ENCODE measurements at regions not wholly inside any gene's neighbourhood (a gene's known extent, or its start where the extent isn't known, plus 50 kb on each side); places are given as distances from the start of the nearest gene placed in this dataset.

DNA sequence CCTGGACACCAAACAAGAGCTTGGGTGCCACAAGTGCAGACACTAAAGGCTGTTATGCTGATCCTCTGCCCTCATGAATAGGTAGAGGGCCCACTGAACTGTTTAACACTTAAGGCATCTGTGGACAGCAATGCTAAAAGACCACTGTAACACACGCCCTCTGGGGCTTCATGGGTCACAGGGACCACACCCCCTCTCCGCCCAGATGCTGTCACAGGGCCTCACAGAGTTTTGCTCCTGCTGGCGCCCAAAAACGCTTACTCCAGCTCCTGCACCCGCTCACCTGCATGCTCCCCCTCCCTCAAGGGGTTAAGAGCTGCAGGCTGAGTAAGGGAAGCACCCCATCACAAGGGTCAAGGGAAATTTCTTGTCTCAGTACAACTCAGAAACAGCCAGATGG lies 141.8 kb upstream of the NUDT4 start:
- TF ChIP-seq, protein P1, sequence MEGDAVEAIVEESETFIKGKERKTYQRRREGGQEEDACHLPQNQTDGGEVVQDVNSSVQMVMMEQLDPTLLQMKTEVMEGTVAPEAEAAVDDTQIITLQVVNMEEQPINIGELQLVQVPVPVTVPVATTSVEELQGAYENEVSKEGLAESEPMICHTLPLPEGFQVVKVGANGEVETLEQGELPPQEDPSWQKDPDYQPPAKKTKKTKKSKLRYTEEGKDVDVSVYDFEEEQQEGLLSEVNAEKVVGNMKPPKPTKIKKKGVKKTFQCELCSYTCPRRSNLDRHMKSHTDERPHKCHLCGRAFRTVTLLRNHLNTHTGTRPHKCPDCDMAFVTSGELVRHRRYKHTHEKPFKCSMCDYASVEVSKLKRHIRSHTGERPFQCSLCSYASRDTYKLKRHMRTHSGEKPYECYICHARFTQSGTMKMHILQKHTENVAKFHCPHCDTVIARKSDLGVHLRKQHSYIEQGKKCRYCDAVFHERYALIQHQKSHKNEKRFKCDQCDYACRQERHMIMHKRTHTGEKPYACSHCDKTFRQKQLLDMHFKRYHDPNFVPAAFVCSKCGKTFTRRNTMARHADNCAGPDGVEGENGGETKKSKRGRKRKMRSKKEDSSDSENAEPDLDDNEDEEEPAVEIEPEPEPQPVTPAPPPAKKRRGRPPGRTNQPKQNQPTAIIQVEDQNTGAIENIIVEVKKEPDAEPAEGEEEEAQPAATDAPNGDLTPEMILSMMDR (IDR thresholded peaks at IDR 0.05): no peak
- TF ChIP-seq POLR2A (IDR thresholded peaks at IDR 0.05): no peak

Measured in Peyer's patch (tissue), 4 donors.